Astrocyte of the spinal cord (primary cell): ENCODE measurements at regions not wholly inside any gene's neighbourhood (a gene's known extent, or its start where the extent isn't known, plus 50 kb on each side); places are given as distances from the start of the nearest gene placed in this dataset.

Source experiments
- DNase-seq: peaks from one replicate; pipeline ENCODE4 v3.0.0; 2011; ENCODE audit warnings: low read depth, low spot score
- H3K4me3 ChIP-seq: 2 replicates; pipeline ENCODE4 v1.5.1; 2011; ENCODE audit warnings: low read depth, mild to moderate bottlenecking, low read length, moderate library complexity
- CTCF ChIP-seq: IDR thresholded peaks from 2 replicates; pipeline ENCODE4 v1.5.1; 2012; ENCODE audit warnings: low read depth, mild to moderate bottlenecking, low read length, inconsistent platforms
- in situ Hi-C: cut with HindIII; loops from 2 replicates; pipeline ENCODE4 v1.10.0; 2017; ENCODE audit warnings: low sequenced_read_pairs

DNA sequence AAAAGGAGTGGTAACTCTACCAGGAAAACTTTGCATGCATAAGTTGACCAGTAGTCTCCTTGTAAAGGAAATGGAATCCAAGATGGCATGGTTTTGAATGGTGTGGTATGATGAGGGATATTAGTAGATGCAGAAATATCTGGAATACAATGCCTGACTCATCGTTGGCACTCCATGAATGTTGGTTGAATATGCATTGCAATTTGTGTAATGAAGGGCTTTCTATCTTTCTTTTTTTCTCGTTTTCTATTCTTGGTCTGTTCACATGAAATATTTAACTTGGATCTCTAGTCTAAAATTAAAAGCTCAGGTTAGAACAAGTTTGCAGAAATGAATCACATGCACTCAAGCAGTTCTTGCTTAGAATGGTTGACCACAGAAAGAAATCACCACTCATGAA is 195.3 kb upstream of the ADRA1D start:
- TF ChIP-seq CTCF = no peak
- in situ Hi-C loops = no loop called here
- peak; percentile 76 for DNase-seq
- H3K4me3 ChIP-seq = no peak overlapping the region

DNA sequence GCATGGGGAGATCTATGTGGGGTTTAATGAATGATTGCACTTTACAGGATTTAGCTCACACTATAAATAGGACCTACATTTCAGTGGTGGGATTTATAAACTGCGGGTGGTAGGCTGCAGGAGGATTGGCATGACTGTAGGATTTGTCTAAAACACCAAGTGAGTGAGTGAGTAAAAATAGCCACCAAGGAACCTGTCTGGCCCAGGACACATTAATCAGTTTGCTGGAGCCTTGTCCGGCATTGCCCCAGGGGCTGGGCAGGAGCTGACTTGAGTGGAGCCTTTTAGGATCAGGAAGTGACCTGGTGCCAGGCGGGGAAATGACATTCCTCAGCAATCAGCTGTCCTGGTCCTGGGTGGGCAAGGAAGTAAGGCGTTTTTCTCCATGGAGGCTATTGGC is 193.9 kb upstream of the ADRA1D start:
- TF ChIP-seq CTCF = no peak
- no peak for DNase-seq
- in situ Hi-C loops = no loop called here
- no peak overlapping the region for H3K4me3 ChIP-seq

- DNase-seq = no peak
- in situ Hi-C loops = no loop called here
- no peak overlapping the region for H3K4me3 ChIP-seq
- no peak for TF ChIP-seq CTCF
These were observed 192.8 kb upstream of the ADRA1D start for GRCh38 chr20:4441871-4442270.

DNA sequence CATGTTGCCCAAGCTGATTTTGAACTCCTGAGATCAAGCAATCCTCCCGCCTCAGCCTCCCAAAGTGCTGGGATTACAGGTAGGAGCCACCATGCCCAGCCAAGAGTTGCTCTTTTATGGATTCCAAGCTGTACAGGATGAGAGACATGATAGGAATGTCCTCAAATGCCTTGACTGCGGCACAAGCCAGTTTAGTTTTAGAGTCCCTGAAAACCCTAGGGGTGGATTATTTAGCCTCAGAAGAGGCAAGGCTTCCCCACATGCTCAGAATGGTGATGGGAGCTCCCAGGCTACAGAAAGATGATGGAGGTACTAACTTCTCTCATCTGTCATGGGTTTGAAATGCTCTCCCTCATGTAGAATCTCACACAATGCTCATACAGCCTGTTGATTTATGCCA is 192.1 kb upstream of the ADRA1D start:
- no peak for DNase-seq
- no peak for TF ChIP-seq CTCF
- in situ Hi-C loops = no loop called here
- H3K4me3 ChIP-seq = no peak overlapping the region

DNA sequence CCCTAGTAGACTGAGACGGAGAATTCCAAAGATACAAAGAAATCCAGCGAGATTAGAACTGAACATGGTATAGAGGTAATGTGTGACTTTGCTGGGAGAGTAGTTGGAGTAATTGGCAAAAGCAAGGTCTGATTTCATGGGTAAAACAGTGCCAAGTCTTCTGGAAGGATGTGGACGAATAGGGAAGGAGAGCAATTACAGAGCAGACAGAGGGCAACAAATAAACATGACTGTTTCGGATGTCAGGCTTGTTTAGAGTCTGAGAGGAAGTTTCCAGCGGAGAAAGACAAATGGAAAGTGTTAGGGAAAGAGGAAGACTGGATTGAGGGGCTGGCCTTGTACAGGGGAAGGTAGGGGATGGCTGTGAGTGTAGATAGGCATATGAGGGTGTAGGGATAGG is 190.4 kb upstream of the ADRA1D start:
- DNase-seq = peak; percentile 32
- TF ChIP-seq CTCF = no peak
- H3K4me3 ChIP-seq = no peak overlapping the region
- in situ Hi-C loops = no loop called here

DNA sequence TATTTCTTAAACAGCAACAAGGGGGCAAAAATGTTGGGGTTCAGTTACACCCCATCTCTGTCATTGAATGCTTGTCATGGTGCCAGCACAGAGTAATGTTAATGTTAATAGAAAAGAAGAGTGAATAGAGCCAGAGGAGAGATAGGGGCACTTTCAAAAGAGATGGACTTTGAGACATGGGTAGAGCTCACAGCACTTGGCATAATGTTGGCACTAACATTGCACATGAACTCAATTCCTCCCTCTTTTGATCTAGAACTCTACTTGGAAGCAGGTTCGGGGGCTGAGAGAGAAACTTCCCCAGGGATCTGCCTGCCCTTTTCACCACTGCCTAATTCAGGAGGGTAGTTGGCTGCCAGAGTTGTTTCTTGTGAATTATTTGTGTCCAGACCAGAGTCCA is 188.0 kb upstream of the ADRA1D start:
- in situ Hi-C loops = no loop called here
- no peak for DNase-seq
- no peak for TF ChIP-seq CTCF
- H3K4me3 ChIP-seq = no peak overlapping the region
